IPS DF 19.7 (cell line): ENCODE measurements at regions not wholly inside any gene's neighbourhood (a gene's known extent, or its start where the extent isn't known, plus 50 kb on each side); places are given as distances from the start of the nearest gene placed in this dataset.

Source experiments
- DNase-seq: peaks from one replicate; pipeline ENCODE4 v3.0.0-alpha.2; 2013; ENCODE audit warnings: low read depth, low spot score

- no peak for DNase-seq
These were observed 110.6 kb upstream of the ATP1A1 start for GRCh38 chr1:116262207-116262994.

GRCh38 chr1:116262995-116263385 lies 110.1 kb upstream of the ATP1A1 start:
- no peak for DNase-seq

GRCh38 chr1:116265931-116266863 lies 106.8 kb upstream of the ATP1A1 start:
- no peak for DNase-seq

- no peak for DNase-seq
These were observed 106.2 kb upstream of the ATP1A1 start for GRCh38 chr1:116266864-116267212.

GRCh38 chr1:116268211-116268610 lies 104.8 kb upstream of the ATP1A1 start:
- DNase-seq, result no peak

- no peak for DNase-seq
These were observed 102.6 kb upstream of the ATP1A1 start for GRCh38 chr1:116270316-116271057.

- no peak for DNase-seq
These were observed 99.8 kb upstream of the ATP1A1 start for GRCh38 chr1:116273042-116273783.

- no peak for DNase-seq
These were observed 96.5 kb upstream of the ATP1A1 start for GRCh38 chr1:116276532-116276931.

GRCh38 chr1:116277840-116278540 lies 95.1 kb upstream of the ATP1A1 start:
- no peak for DNase-seq

GRCh38 chr1:116278541-116278866 lies 94.5 kb upstream of the ATP1A1 start:
- DNase-seq, result no peak

GRCh38 chr1:116279715-116280114 lies 93.3 kb upstream of the ATP1A1 start:
- no peak for DNase-seq

- DNase-seq, result no peak
These were observed 88.1 kb upstream of the ATP1A1 start for GRCh38 chr1:116284819-116285390.

- no peak for DNase-seq
These were observed 86.5 kb upstream of the ATP1A1 start for GRCh38 chr1:116286541-116286971.

- no peak for DNase-seq
These were observed 85.5 kb upstream of the ATP1A1 start for GRCh38 chr1:116287341-116288200.

- no peak for DNase-seq
These were observed 84.8 kb upstream of the ATP1A1 start for GRCh38 chr1:116288201-116288598.

- no peak for DNase-seq
These were observed 83.9 kb upstream of the ATP1A1 start for GRCh38 chr1:116289193-116289592.

- no peak for DNase-seq
These were observed 82.8 kb upstream of the ATP1A1 start for GRCh38 chr1:116290085-116290705.

- no peak for DNase-seq
These were observed 82.0 kb upstream of the ATP1A1 start for GRCh38 chr1:116291024-116291423.
